ENCODE measurements at regions not wholly inside any gene's neighbourhood (a gene's known extent, or its start where the extent isn't known, plus 50 kb on each side); places are given as distances from the start of the nearest gene placed in this dataset.

GRCh38 chr3:150357923-150358607 is 50.0 kb upstream of the TSC22D2 start:
- no peak for TF ChIP-seq POLR2AphosphoS5 (IDR thresholded peaks at IDR 0.05; ENCODE audit: low read depth, low read length)
- TF ChIP-seq TAF1 (IDR thresholded peaks at IDR 0.05; ENCODE audit: borderline replicate concordance, low read depth, low read length): no peak
- TF ChIP-seq POLR2A (IDR thresholded peaks at IDR 0.05; ENCODE audit: low read depth, low read length): no peak
- FAIRE-seq: no peak
- no peak for DNase-seq (ENCODE audit: insufficient read length)

GRCh38 chr3:150357140-150357539 is 51.0 kb upstream of the TSC22D2 start:
- DNase-seq (ENCODE audit: insufficient read length): no peak

GRCh38 chr3:150355574-150355973 is 52.5 kb upstream of the TSC22D2 start:
- FAIRE-seq: no peak
- no peak for DNase-seq (ENCODE audit: insufficient read length)
- TF ChIP-seq POLR2A (IDR thresholded peaks at IDR 0.05; ENCODE audit: low read depth, low read length) (no peak), POLR2AphosphoS5 (IDR thresholded peaks at IDR 0.05; ENCODE audit: low read depth, low read length) (no peak), TAF1 (IDR thresholded peaks at IDR 0.05; ENCODE audit: borderline replicate concordance, low read depth, low read length) (no peak)

More at GRCh38 chr3:150357140-150357539, 51.0 kb upstream of the TSC22D2 start:
- no peak for TF ChIP-seq POLR2A (IDR thresholded peaks at IDR 0.05; ENCODE audit: low read depth, low read length)
- TF ChIP-seq POLR2AphosphoS5 (IDR thresholded peaks at IDR 0.05; ENCODE audit: low read depth, low read length): no peak
- no peak for TF ChIP-seq TAF1 (IDR thresholded peaks at IDR 0.05; ENCODE audit: borderline replicate concordance, low read depth, low read length)
- FAIRE-seq: no peak

GRCh38 chr3:150352931-150353330 is 55.2 kb upstream of the TSC22D2 start:
- FAIRE-seq: no peak

GRCh38 chr3:150351398-150351797 is 56.7 kb upstream of the TSC22D2 start:
- DNase-seq (ENCODE audit: insufficient read length): no peak

More at GRCh38 chr3:150352931-150353330, 55.2 kb upstream of the TSC22D2 start:
- no peak for DNase-seq (ENCODE audit: insufficient read length)
- TF ChIP-seq TAF1 (IDR thresholded peaks at IDR 0.05; ENCODE audit: borderline replicate concordance, low read depth, low read length) (no peak), POLR2A (IDR thresholded peaks at IDR 0.05; ENCODE audit: low read depth, low read length) (no peak), POLR2AphosphoS5 (IDR thresholded peaks at IDR 0.05; ENCODE audit: low read depth, low read length) (no peak)

GRCh38 chr3:150349314-150350097 is 58.6 kb upstream of the TSC22D2 start:
- DNase-seq (ENCODE audit: insufficient read length) (no peak), FAIRE-seq (no peak)
- TF ChIP-seq POLR2A (IDR thresholded peaks at IDR 0.05; ENCODE audit: low read depth, low read length) (no peak), TAF1 (IDR thresholded peaks at IDR 0.05; ENCODE audit: borderline replicate concordance, low read depth, low read length) (no peak), POLR2AphosphoS5 (IDR thresholded peaks at IDR 0.05; ENCODE audit: low read depth, low read length) (no peak)

More at GRCh38 chr3:150351398-150351797, 56.7 kb upstream of the TSC22D2 start:
- no peak for TF ChIP-seq POLR2AphosphoS5 (IDR thresholded peaks at IDR 0.05; ENCODE audit: low read depth, low read length)
- TF ChIP-seq POLR2A (IDR thresholded peaks at IDR 0.05; ENCODE audit: low read depth, low read length): no peak
- TF ChIP-seq TAF1 (IDR thresholded peaks at IDR 0.05; ENCODE audit: borderline replicate concordance, low read depth, low read length): no peak
- no peak for FAIRE-seq

GRCh38 chr3:150348500-150348899 is 59.6 kb upstream of the TSC22D2 start:
- TF ChIP-seq POLR2A (IDR thresholded peaks at IDR 0.05; ENCODE audit: low read depth, low read length) (no peak), POLR2AphosphoS5 (IDR thresholded peaks at IDR 0.05; ENCODE audit: low read depth, low read length) (no peak), TAF1 (IDR thresholded peaks at IDR 0.05; ENCODE audit: borderline replicate concordance, low read depth, low read length) (no peak)
- no peak for FAIRE-seq
- DNase-seq (ENCODE audit: insufficient read length): no peak

GRCh38 chr3:150346981-150347863 is 60.9 kb upstream of the TSC22D2 start:
- no peak for DNase-seq (ENCODE audit: insufficient read length)
- TF ChIP-seq POLR2A (IDR thresholded peaks at IDR 0.05; ENCODE audit: low read depth, low read length) (no peak), POLR2AphosphoS5 (IDR thresholded peaks at IDR 0.05; ENCODE audit: low read depth, low read length) (no peak)
- no peak for FAIRE-seq

- TF ChIP-seq TAF1 (IDR thresholded peaks at IDR 0.05; ENCODE audit: borderline replicate concordance, low read depth, low read length) (no peak), POLR2AphosphoS5 (IDR thresholded peaks at IDR 0.05; ENCODE audit: low read depth, low read length) (no peak), POLR2A (IDR thresholded peaks at IDR 0.05; ENCODE audit: low read depth, low read length) (no peak)
- FAIRE-seq (no peak), DNase-seq (ENCODE audit: insufficient read length) (no peak)
Observed at GRCh38 chr3:150346266-150346665, 61.8 kb upstream of the TSC22D2 start.

- TF ChIP-seq POLR2AphosphoS5 (IDR thresholded peaks at IDR 0.05; ENCODE audit: low read depth, low read length) (no peak), POLR2A (IDR thresholded peaks at IDR 0.05; ENCODE audit: low read depth, low read length) (no peak), TAF1 (IDR thresholded peaks at IDR 0.05; ENCODE audit: borderline replicate concordance, low read depth, low read length) (no peak)
- FAIRE-seq: no peak
- DNase-seq (ENCODE audit: insufficient read length): no peak
Observed at GRCh38 chr3:150345021-150345538, 63.0 kb upstream of the TSC22D2 start.

Measured in GM12892 (cell line).